ENCODE measurements at regions not wholly inside any gene's neighbourhood (a gene's known extent, or its start where the extent isn't known, plus 50 kb on each side); places are given as distances from the start of the nearest gene placed in this dataset.

DNA sequence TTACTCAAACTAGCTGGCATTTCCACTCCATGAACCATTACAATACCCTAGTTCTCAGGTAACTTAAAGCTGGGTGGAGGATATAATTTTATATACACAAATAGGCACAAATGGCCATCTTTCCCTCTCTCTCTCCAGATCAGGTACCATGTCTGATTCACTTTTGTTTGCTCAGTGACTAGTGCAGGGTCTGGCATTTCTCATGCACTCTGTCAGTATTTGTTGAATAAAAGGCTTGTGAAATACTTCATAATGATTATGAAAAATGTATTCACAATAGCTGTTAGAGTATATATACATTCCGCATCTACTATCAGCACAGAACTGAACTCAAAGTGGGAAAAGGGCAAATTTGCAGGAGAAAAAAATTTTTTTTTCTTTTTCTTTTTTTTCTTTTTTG, 510.2 kb upstream of the USP24 start:
- no peak for DNase-seq

DNA sequence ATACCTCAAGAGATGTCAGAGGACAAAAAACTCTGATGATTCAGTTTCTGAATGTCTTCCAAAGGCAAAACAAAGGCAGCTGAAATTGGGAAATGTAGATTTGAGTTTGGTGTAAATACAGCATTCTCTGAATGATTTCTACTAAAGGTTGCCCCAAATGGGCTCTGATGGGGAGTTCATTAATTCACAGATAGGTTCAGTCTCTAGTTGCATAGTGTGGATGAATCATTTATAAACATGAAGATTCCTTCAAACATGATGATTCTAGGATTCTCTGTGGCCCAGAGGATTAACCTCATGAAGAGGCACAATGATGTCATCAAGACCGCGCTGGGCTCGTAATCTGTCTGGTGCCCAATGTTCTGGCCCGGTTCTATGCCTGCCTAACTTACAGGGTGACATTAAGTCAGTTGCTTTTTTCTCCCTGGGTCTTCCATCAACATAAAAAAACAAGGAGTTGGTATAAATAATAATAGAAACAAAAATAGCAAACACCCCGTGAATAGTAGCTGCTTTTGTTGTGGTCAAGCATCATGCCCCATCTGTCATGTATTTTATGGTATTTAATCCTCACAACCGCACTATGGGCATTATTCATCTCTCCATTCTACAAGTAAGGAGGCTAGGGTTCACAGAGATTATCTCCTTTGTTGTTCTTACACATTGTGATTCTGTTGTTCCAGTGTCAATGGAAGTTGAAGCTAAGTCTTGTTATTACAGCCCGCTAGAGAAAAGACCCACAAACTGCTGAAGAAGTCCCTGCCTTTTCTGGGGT, 509.6 kb upstream of the USP24 start:
- DNase-seq = no peak

DNA sequence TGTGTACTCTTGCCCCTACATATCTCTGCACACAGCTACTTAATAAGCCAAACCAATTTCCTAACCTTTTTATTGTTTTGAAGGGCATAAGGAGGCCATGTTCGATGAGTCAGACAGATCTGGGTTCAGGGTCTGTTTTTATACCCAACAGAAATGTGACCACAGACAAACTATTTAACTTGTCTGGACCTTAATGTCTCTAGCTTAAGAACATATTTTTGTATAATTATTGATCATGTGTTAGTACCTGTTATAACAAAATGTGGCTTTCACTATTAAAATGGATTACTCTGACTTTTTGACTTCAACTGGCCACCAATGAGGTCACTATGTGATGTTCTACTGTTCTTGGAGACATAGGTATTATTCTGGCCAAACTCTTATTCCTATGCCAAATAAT, 507.8 kb upstream of the USP24 start:
- no peak for DNase-seq

DNA sequence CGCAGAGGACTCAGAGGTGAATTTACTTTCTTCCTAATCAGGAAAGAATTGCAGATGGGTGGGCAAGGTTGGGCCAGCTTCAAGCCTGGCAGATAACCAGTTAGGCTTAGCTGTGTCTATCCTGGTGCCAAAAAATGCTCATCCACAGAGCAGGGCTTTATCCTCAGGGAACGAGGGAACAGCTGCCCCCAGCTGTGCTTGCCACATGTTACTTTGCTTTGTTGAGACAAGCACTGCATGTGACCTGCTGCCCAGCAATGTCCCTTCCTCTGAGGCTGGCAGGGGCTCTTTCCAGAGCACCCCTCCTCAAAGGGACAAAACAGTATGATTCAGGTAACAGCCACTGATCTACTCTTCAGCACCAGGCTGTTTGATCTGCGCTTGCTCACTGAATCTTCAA, 505.1 kb upstream of the USP24 start:
- no peak for DNase-seq

DNA sequence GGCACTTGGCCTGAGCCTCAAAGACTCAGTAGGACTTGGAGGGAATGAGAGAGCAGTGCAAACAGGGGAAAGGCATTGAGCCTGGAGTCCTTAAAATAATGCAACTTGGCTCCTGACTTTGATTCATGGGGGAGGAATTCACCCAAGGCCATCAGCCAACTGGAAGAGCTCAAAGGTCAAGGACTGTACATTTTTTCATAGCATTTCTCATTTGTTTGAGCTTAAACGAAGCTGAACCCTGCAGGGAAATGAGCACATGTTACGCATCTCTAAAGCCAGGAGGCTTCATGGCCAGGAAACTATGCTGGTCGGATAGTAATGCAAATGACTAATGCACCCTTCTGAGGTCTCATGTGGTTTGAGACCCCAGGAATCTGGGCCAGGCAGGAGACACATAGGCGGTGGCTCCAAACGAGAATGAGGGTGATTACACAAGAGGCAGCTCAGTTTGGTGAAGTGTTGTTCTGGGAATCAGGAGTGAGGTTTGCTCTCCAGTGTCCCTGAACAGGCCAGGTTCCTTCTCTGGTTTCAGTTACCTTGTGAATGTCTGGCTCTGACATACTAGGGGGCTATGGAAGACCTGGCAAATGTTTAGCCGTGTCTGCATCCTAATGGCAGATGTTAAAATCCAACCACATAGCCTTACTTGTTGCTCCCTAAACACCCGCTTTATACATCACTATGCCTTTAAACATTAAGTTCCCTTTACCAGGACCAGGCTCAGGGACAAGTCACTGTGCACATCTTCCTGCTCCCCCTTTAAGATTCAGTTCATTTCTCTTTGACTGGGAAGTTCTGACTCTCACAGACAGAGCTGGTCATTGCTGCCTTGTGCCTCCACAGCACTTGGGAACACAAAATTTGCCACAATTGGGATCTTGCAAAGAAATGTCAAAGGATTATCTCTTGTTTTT, 503.9 kb upstream of the USP24 start:
- DNase-seq = no peak

DNA sequence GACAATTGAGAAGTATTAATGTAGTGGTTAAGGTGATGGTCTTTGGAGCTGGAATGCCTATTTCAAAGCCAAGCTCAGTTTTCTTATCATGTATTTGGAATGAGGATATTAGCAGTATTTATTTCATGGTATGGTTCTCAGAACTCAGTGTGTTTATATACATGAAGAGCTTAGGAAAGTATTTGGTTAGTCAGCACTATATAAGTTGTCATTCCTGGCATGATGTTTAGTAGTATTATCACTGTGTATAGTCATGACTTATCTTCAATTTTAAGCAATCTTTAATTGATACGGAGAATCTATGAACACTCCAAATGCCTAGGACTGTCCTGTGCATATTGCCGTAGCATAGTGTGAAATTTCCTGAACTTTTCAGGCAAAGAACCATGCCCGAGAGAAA, 501.9 kb upstream of the USP24 start:
- DNase-seq = no peak

DNA sequence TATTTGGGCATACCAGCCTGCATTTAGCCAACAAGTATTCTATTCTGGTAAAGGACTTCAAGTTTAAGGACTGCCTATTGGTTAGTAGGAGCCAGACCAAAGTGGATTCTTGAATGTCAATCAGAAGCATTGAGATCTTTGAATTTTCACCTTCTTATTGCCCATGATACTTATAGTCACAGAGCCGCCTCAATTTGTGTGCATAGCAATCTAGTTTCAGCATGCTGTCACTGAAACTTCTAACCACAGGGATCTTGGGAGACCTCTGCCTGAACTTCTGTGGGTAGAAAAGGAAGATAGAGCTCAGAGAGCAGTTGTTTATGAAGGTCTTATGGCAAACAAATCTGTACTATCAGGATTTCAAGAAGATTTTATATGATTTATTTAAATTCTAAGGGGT, 501.4 kb upstream of the USP24 start:
- no peak for DNase-seq

DNA sequence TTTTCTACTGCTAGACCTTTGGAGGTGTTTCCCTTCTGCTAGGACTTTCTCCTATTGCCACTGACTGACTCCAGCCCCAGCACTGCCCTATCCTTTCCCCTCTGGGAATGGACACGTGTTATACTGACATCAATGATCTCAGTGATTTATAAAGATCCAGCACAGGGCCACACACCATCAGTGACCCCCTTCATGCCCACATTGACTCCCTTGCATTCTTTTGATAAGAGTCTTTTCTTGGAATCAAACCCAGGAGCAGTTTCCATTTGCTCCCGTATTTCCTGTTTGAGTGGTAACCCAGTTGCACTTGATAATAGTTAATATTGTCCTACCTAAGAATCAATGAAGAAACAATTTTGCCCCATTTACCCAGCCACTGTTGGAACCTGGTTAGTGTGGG, 501.0 kb upstream of the USP24 start:
- no peak for DNase-seq

DNA sequence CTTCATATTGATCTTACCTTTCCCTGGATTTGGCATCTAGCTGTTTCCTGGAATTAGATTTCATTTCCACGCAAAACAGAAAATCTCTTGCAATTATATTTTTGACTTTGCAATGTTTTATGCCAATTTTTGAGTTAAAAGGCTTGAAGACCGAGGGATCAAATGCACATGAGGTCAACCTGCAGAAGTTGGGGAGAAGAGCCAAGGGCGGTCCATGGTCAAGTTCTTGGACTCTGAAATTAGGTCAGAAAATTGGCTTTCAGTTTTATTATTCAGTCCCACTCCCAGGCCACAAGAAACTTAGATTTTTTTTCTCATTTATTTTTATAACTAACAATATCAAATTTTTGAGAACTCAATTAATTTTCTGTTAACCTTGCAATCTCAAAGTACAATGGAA, 499.1 kb upstream of the USP24 start:
- DNase-seq = no peak

DNA sequence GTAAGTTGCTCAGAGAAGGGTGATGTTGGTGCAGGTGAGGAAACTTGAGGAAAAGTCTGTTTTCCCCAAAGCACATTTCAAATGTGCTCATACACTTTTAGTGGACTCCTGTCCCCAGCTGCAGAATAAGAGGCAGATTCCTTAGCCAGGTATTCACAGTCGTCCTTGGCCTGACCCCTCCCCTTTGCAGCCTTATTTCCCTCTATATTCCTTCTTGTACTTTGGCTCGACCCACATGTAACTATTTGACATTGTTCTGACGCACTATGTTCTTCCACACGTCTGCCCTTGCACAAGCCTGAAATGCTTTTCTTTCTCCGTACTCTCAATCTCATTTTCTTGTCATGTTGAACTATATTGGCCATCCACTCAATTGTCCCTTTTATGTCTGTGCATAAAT, 498.4 kb upstream of the USP24 start:
- DNase-seq = no peak

DNA sequence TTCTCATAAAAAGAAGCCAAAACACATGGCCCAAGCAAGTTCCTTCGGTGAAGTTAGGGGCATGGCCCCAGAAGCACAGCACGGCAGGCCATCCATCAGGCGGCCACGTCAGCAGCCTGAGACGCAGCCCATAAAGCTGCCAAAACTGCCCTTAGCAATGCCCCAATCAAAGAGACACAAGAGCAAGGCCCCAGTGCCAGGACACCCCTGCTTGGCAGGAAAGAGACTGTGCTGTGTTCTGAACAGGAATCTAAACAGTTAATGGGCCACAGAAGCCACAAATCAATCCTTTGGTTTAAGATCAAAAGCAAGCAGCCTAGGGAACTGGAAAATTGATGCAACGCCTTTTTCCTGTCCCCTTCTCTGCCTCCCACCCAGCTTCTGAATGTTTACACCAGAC, 497.0 kb upstream of the USP24 start:
- no peak for DNase-seq

DNA sequence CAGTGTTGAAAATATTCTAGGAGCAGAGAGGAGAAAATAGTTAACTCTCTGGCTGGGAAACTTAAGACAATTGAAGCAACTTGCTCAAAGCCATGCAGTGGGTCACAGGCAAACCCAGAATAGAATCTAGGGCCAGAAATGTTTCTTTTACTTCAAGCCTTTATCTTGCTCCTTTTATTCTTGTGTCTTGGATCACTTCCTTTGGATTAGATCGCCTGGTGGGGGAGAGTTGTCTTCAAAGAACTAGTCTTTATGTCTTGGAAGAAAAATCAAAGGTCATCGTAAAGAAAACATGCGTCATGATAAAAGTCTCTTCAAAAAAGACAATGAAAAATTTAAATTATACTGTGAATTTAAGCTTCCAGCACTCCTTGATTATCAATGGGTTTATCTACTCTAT, 493.6 kb upstream of the USP24 start:
- no peak for DNase-seq

DNA sequence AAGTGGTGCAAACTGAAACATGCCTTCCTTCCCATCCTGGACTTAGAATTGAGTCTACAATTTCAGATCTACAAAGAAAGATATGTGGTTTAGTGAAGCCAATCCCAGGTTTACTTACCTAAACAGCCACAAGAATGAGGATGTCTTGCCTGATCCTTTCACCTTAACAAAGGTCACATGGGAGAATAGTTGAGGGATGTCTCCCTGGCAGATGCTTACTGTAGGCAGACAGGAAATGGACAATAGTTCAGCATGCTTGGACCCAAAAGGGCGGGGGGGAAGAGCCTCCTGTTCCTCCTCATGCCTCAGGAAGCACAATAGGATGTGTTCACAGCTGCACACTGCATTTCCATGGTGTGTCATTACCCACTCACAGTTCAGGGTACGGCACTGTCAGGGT, 492.7 kb upstream of the USP24 start:
- DNase-seq = no peak

DNA sequence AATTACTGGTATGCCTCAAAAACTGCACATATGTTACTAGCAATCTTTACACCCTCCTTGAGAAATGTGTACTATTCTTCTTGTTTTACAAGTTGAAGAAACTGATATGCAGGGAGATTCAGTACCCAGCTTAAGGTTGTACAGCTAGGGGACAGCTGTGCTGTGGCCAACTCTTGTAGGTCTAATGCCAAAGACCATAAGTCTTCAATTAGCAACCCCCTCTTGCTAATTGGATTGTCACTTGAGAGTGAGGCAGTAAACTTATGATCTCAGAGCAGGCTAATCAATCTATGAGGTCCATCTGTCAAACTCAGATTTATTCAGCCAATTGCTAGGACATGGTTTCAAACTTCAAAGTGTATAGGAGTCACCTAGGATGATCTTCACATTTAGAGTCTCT, 492.0 kb upstream of the USP24 start:
- no peak for DNase-seq

DNA sequence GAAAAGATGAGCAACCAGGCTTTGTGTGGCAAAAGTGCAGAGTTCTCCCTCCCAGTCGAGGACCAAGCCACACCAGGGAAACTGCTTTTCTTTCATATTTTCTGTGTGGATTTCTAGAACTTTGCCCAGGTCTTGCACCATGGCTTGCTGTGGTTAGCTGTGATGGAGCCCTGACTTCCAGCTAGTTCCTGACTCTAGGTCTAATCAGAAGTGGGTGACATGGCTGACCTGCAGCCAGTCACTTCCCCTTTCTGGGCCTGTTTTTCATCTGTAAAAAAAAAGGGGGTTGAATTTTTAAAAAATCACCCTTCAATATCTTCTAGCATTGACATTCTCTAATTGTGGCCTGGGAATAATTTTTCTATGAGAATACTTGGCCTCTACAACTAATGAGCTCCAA, 491.2 kb upstream of the USP24 start:
- DNase-seq = no peak

DNA sequence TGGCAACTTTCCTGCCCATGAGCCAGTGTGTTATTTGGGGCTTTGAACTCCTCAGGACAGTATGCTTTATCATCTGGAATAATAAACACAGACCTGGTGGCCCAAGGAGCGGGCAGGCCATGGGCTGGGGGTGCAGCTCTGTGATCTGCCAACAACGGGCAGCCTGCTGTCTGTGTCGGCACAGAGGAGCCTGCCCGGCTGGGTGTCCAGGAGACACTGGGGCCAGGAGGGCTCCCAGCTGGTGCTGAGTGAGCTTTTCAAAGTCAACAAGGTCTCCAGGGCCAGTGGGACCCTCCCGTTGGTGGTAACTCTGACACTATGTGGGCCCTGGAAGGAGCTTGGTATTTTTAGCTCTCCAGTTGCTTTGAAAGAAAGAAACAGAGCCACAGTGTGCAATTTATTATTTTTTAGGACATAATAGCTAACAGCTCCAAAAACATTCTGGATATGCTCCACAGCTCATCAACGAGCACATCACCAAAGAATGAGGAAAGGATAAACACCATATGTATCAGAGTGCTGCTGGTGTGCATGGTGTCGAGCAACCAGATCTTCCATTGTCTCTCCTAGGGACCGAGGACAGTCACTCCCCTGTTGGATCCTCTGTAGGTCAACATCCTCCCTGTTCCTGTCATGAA, 488.7 kb upstream of the USP24 start:
- no peak for DNase-seq

DNA sequence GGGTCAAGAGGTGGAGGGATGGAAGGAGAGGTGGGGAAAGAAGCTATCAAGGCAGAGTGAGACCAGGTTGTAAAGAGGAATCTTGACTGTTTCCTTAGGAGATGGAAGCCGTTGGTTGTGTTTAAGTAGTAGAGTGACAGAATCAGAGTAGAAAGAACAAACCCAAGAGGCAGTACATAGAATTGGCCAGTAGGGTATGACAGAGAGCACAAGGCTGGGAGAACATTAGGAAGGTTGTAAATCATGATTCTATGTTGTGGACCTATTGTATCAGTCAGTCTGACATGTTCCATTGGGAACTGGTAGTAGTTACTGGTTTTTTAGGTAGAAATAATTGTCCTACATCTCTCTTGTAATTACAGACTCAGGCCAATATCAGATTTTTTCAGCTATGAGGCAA, 486.9 kb upstream of the USP24 start:
- no peak for DNase-seq

DNA sequence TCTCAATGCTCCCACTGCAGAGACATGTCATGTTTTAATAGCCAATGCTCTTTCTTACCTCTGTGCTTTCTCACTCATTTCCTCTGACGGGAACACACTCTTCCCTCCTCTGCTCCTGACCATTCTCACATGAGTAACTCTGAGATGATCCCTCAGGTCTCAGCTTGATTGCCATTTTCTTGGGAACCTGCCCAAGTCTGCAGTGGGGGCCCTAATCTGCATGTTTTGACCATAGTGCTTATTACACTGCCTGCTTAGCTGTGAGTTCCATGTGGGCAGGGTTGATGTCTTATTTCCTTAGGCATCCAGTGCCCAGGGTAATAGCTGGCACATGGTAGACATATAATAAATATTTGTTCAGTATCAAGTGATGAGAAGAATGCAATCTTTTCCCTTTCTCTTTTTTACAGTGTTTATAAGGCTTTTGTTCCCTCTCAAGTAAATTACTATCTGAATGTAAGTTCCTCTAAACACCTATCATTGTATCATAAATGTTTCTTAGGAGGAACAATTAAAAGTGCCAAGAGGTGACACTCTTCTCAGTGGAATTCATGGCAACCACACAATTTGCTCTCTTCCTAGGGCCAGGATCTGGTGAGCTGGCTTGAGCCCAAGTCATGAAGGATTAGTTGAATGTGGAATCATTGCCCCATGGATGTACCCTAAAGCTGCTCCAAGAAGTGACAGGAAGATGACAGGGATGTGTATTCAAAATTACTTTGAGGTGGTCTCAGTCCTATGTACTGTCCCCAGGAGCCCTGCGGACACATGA, 485.4 kb upstream of the USP24 start:
- DNase-seq = no peak

DNA sequence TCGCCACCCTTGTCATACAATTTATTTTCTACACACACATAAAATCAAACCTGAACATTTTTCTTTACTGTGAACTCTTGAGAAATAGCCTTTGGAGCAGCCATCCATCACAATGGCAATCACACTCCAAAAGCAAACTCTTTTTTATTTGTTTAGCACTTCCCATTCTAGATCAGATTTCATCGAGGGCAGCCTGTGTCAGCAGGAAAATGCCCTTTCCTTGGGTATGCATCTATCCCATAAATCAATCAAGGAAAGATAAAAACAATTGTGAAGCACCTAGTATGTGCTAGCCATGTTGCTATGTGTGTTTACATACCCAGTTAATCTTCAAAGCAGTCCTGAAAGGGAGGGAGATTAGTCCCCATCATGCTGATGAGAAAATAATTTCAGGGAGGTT, 484.1 kb upstream of the USP24 start:
- DNase-seq = peak in 1 of 2 experiments; percentile 14

DNA sequence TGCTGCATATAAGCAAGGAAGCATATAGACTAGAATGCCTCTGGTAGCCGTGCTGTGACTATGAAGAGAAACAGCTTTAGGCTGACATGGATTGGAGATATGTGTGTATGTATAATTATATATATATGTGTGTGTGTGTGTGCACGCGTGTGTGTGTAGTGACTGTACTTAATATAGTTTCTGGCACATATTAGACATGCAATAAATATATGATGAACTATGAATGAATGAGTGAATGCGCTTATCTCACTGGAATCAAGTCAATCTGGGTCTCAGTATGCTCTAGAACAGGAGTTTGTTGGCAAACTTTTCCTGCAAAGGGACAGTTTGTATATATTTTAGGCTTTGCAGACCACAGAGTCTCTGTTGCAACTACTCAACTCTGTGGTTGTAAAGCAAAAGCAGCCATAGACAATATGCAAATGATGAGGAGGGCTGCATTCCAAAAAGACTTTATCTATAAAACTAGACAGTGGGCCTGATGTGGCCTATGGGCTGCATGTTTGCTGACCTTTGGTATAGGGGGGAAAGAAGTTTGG, 482.9 kb upstream of the USP24 start:
- DNase-seq = no peak

DNA sequence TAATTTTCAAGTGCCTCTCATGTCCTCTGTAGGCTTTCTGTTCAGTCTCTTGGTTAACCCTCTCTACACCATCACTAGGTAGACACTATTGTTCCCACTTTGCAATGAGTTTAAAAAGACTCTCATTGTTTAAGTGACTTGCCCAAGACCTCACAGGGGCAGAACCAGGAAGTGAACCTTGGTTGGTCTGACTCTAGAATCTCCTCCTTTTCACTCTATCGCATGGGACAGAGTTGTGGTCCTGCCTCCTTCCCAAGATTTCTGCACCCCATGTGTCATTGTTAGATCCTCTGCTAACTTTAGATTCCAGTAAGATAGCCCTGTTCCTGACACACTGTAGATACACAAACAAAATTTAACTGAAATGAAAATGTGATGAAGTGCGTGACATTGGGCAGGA, 481.7 kb upstream of the USP24 start:
- no peak for DNase-seq

DNA sequence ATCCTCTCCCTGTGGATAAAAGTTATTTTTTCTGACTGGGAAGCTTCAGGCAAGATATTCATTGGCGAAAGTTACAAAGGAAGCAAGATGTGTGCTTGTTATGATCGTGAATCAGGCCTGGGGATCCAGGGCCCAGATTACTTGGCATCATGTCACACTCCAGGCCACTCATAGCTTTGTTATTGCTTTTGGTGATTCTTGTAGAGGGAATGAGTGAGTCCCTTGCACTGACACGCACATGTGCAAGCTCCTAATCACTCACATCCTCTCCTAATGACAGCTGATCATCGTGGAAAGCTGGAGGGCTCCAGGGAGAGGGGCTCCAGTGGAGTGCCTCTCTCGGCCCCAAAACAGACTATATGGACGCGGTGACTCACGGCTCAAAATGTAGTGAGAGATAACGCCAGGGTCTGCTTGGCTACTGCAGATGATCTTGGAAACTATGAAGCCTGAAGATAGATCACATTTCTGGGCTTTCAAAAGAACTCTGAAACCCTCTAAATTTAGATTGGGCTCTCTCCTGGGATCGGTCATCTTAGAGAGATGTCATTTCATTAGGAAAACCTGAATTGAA, 481.1 kb upstream of the USP24 start:
- DNase-seq = no peak
